ENCODE measurements at regions not wholly inside any gene's neighbourhood (a gene's known extent, or its start where the extent isn't known, plus 50 kb on each side); places are given as distances from the start of the nearest gene placed in this dataset.

GRCh38 chr1:73637264-73637663, 560.7 kb downstream of the LRRIQ3 start:
- H3K9me1 ChIP-seq (replicated peaks; ENCODE audit: control insufficient read depth, extremely low read depth, insufficient read depth, low read length), result no peaks in the 10 kb centered on the region
- ChIA-PET CTCF (no interaction called here), POLR2A (no interaction called here)

More at GRCh38 chr1:73637264-73637663, 560.7 kb downstream of the LRRIQ3 start:
- FAIRE-seq (no peak), DNase-seq (ENCODE audit: low read depth, low spot score) (peak; percentile 45)
- Histone ChIP-seq H3K79me2 (ENCODE audit: control insufficient read depth, insufficient read depth, low read length) (no peaks in the 10 kb centered on the region), H3K4me3 (replicated peaks in 1 of 3; ENCODE audit: insufficient read depth in 1 of 3, low read depth in 1 of 3, low read length in 3 of 3) (no peak overlapping the region), H3K4me2 (ENCODE audit: insufficient read depth, low read length) (no peak overlapping the region), H3K9me3 (replicated peaks; ENCODE audit: control insufficient read depth, insufficient read depth, low read length) (no peaks in the 10 kb centered on the region), H3K9ac (replicated peaks; ENCODE audit: extremely low read depth, insufficient read depth, low read length) (no peak overlapping the region), H4K20me1 (replicated peaks; ENCODE audit: control insufficient read depth, extremely low read depth, insufficient read depth, low read length) (no peaks in the 10 kb centered on the region), H3K27me3 (ENCODE audit: control insufficient read depth in 2 of 2, insufficient read depth in 2 of 2, low read length in 2 of 2) (no peaks in the 10 kb centered on the region), H3K4me1 (ENCODE audit: control insufficient read depth, extremely low read depth, insufficient read depth, low read length) (no peaks in the 10 kb centered on the region), H3K27ac (ENCODE audit: insufficient read depth, low read depth, low read length) (no peak overlapping the region), H2AFZ (ENCODE audit: low read depth, low read length) (peak overlapping the region; percentile 45), H3K36me3 (ENCODE audit: control insufficient read depth in 2 of 2, extremely low read depth in 1 of 2, insufficient read depth in 2 of 2, low read length in 2 of 2) (no peaks in the 10 kb centered on the region)
- BruUV-seq (replicated peaks), result no TSS peak
- no peak for TF ChIP-seq GATA2 (IDR thresholded peaks at IDR 0.05; ENCODE audit: insufficient read depth, insufficient read length, low read depth, low read length)
- no peak for TF ChIP-seq POLR2AphosphoS5 (IDR thresholded peaks at IDR 0.05; ENCODE audit: insufficient read depth, low read depth, low read length)
- no peak for TF ChIP-seq JUN (IDR thresholded peaks at IDR 0.05; ENCODE audit: borderline replicate concordance, insufficient read depth, insufficient read length, low read depth)
- no peak for TF ChIP-seq MYC (IDR thresholded peaks at IDR 0.05; ENCODE audit: low read depth, low read length)
- TF ChIP-seq CTCF (IDR thresholded peaks at IDR 0.05; ENCODE audit: extremely low read depth in 1 of 2, insufficient read depth in 1 of 2, low read depth in 1 of 2, low read length in 2 of 2), result no peak
- TF ChIP-seq POLR2A (IDR thresholded peaks at IDR 0.05; ENCODE audit: low read depth, low read length), result no peak
- TF ChIP-seq EZH2 (IDR thresholded peaks at IDR 0.05; ENCODE audit: borderline replicate concordance, low read depth, low read length, severe bottlenecking), result no peak
- TF ChIP-seq MAX (IDR thresholded peaks at IDR 0.05; ENCODE audit: insufficient read depth, insufficient read length), result no peak
- no peak for TF ChIP-seq FOS (IDR thresholded peaks at IDR 0.05; ENCODE audit: borderline replicate concordance, insufficient read depth, low read length)
- dilution Hi-C loops (cut with MboI; ENCODE audit: extremely low pct_ligation_motif_present, low sequenced_read_pairs), result no loop called here
- intact Hi-C loops (cut with micrococcal nuclease), result loop anchor here (1.0 kb wide), 1 partner anchor 45 kb away; no protein-coding TSS in a partner anchor

Data from endothelial cell of umbilical vein (primary cell).